ENCODE measurements at regions not wholly inside any gene's neighbourhood (a gene's known extent, or its start where the extent isn't known, plus 50 kb on each side); places are given as distances from the start of the nearest gene placed in this dataset.

DNA sequence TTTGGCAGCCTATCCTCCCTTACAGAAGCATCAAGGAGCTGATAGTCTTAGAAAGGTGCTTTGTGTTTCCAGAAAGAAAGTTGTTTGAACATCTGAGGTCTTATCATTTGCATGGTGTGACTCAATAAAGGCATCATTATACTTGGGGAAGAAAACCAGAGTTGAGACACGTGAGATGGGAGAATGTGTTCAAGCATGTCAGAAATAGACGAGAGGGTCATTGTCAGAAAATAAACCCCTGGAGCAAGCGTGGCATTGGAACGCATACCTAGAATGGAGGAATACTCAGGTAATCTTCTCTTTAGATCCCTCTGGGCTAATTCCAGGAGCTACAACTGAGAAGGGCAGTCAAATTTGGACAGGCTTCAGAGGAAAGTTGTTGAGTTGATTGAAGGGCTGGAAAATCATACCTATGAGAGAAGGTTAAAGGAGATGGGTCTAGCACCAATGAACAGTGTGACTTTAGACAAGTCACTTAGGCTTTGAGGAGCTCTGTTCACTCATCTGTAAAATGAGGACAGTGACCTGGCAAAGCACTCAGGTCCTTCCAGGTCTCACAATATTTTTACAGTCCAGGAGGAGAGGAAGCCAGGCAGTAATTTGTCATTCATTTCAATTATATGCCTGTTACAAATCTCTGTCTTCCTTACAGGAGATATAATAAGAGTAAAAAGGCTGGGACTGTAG is 101.3 kb upstream of the C1orf21 start:
- FAIRE-seq, result no peak

DNA sequence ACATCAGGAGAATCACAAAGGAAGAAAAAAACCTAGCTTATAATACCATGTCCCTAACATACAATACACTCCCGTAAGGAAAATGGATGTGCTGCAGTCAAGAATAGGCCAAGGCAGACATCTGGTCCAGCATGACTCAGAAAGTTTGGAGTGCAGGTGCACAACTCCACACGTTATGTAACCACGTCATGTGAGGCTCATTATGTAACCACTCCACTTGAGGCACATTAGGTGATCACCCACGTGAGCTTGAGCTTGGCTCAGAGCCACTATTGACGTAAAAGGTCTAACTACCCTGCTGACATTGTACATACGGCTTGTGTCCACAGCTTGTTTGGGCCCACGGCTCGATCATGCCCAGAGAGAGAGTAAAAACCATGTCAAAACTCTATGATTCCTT is 99.8 kb upstream of the C1orf21 start:
- no peak for FAIRE-seq

GRCh38 chr1:184289825-184290550 is 96.8 kb upstream of the C1orf21 start:
- no peak for FAIRE-seq

GRCh38 chr1:184291701-184292100 is 95.1 kb upstream of the C1orf21 start:
- no peak for FAIRE-seq

GRCh38 chr1:184292101-184292500 is 94.7 kb upstream of the C1orf21 start:
- FAIRE-seq, result no peak

GRCh38 chr1:184294101-184294500 is 92.7 kb upstream of the C1orf21 start:
- no peak for FAIRE-seq

DNA sequence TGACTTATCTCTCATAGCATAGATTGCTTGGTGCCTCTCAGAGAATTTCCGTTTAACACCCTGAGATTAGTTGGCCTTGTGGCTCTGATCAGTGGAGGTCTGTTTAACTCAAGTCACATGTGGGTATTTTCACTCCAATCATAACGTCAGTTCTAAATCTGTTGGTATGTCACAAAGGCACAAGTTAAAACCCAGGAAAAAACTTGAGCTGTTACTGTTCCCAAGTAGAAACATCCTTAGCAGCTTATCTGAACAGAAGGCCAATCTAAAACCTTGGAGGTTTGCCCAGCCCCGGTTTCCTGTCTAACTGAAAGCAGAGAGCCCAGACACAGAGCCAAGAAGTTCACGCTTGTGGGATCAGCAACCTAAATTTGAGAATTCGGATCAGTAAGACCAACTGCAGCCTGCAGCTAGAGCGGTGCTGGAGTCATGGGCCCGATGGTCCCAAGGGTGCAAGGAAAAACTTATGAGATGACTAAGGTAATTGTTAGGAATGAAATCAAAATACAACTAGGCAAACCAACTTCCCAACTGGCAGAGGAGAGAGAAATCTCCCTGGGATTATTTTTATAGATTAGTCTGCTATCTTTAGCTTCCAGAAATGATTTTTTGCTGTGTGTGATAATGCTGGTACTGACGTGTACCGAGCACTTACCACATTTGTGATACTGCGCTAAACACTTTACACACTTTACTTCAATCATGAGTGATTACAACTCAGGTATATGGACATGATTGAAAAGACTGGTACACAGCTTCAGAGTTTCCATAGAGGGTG is 90.2 kb upstream of the C1orf21 start:
- no peak for FAIRE-seq

DNA sequence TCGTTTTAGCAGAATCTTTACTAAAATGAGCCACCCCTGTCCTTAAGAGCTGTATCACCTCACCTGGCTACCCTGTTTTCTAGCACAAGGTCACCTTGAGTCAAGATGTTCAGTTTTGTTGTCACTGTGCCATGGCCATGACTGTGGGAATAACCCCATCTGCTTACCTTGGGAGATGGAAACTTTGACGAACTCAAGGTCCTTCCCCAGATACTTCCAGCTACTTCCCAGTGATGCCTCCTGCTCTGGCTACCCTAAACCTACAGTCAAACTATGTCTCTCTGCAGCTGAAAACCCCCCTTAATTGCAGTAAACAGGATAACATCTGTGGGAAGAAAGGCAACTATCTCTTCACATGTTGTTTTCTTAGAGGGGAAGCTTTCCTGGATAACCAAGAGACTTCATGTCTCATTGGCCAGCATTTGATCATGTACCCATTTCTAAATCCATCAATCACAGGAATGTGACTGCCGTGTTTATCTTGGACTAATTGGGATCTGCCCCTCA is 89.5 kb upstream of the C1orf21 start:
- FAIRE-seq, result no peak

- FAIRE-seq, result no peak
These were observed 88.1 kb upstream of the C1orf21 start for GRCh38 chr1:184298440-184299405.

- FAIRE-seq, result no peak
These were observed 87.4 kb upstream of the C1orf21 start for GRCh38 chr1:184299406-184299790.

DNA sequence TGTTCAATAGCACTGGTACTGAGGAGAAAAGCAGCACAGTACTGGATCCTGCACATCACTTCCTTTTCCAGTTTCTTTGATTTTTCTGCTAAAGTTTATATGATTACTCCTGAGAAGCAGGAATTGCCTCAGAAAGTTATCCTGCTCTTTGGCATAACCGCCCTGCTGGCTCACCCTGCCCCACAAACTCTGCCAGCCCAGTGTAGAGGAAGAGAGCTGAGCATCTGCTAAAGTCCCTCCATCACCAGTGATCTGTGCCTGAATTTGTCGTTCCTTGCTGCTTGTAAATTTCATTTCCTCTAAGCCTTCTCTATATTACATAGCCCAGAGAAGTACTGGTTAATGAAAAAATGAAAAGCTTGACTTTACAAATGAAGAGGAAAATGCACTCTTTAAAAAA is 87.0 kb upstream of the C1orf21 start:
- no peak for FAIRE-seq

GRCh38 chr1:184300446-184300845 is 86.4 kb upstream of the C1orf21 start:
- no peak for FAIRE-seq

GRCh38 chr1:184301227-184301626 is 85.6 kb upstream of the C1orf21 start:
- FAIRE-seq, result no peak

DNA sequence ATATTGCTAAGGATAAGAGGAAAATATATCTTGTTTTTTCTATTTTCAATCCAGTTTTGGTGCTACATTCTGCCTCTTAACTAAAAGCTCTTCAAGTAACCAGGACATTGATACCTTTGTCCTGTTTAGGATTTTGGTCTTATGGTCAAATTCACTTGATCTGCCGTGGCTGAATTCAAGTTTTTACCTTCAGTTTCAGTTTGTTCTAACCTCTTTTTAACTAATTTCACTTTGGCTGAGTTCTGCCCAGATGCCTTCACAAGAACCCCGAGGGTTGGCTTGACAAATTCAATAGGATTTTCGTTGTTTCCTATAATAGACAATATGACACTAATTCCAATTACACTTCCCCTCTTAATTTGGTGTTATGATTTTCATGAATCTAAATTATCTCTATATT is 84.5 kb upstream of the C1orf21 start:
- no peak for FAIRE-seq

GRCh38 chr1:184310157-184310819 is 76.5 kb upstream of the C1orf21 start:
- no peak for FAIRE-seq

DNA sequence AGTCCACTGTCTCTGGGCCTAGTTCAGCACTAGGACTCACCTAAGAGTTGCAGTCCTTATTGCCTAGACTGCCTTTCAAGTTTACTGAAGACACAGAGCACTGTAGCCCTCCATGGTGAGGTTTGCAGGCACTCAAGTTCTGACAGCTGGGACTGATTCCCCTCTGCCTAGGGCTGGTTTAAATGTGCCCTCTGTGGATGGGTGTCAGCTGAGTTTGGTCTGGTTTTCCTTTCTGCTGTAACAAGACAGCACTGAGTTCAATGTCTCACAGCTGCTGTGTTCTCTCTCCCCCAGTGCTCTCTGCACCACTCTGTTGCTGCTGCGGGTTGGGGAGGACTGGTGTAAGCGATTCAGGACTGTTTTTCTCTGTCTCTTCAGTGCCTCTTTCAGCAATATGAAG is 75.2 kb upstream of the C1orf21 start:
- FAIRE-seq, result no peak

- FAIRE-seq, result no peak
These were observed 71.6 kb upstream of the C1orf21 start for GRCh38 chr1:184315254-184315653.

DNA sequence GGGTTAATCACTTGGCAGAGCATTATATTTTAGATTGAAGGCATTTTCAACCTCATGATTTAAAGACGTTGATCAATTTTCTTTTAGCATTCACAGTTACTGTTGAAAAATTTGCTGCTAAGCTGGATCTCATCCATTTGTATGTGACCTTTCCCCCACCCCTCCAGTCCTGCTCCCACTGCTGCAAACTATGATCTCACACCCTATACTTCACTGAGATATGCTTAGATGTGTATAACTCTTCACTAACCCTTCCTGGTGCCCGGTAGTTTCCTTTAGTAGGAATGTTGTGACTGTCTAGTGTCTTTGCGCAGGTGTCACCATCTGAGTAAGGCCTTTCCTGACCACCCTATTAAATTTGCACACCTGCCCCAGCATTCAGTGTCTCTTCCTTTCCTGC is 67.0 kb upstream of the C1orf21 start:
- FAIRE-seq, result no peak

DNA sequence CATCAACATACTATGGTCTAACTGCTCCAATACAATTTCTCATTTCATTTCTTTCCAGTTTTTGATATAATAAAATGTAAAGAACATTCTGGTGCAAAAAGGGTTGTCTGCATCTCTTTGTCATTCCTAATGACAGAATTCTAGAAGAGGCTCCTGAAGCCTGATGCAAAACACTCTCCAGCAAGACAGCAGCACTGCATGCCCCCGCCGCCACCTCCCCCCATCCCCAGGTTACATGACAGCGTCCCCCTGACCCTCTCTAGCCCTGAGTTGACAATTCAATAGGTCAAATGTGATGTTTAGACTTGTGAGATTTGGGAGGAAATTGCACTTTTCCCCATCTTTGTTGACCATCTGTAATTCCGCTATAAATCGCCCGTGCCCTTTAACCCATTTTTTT is 64.6 kb upstream of the C1orf21 start:
- no peak for FAIRE-seq

DNA sequence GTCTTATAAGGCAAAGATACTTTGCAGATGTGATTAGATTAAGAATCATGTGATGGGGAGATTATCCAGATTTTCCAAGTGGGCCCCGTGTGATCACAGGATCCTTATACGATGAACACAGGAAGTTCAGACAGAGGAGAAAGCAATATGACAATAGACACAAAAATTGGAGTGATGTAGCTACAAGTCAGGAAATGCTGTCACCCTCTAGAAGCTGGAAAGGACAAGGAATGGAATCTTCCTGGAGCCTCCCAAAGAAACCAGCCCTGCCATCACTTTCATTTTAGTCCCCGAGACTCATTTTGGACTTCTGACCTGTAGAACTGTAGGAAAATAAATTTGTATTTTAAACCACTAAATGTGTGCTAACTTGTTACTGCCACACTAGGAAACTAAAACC is 61.9 kb upstream of the C1orf21 start:
- no peak for FAIRE-seq

DNA sequence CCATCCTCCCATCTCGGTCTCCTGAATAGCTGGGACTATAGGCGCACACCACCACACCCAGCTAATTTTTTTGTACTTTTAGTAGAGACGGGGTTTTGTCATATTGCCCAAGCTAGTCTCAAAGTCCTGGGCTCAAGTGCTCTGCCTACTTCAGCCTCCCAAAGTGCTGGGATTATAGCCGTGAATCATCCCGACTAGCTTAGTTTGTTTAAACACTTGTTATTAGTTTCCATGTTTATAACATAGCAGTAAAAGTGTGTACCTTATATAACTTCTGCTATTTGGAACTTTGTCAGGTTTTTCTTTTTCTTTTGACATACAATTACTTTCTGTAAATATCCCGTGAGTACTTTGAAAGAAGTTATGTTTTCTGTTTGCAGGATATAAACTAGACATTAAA is 60.6 kb upstream of the C1orf21 start:
- FAIRE-seq, result peak; percentile 46

Data from TTC549 (cell line).